Transverse colon (tissue), 4 donors: ENCODE measurements at regions not wholly inside any gene's neighbourhood (a gene's known extent, or its start where the extent isn't known, plus 50 kb on each side); places are given as distances from the start of the nearest gene placed in this dataset.

Experiments
- DNase-seq: peaks from one replicate; pipeline ENCODE4 v3.0.0-alpha.2; 2019
- H3K27ac ChIP-seq, 4 donors: fragments of 200-600 bp; sonication (generic); 2 replicates each; pipeline ENCODE4 v1.5.1; 2016 to 2018; ENCODE audit warnings: inconsistent platforms in 4 of 4
- H3K27me3 ChIP-seq: fragments of 200-600 bp; sonication (generic); 2 replicates; pipeline ENCODE4 v1.5.1; 2017; ENCODE audit warnings: inconsistent platforms
- H3K36me3 ChIP-seq, 4 donors: fragments of 200-600 bp; sonication (generic); 2 replicates each; pipeline ENCODE4 v1.5.1; 2017 to 2019; ENCODE audit warnings: inconsistent platforms in 4 of 4
- H3K4me1 ChIP-seq, 4 donors: fragments of 200-600 bp; sonication (generic); 2 replicates each; pipeline ENCODE4 v1.5.1; 2017 to 2020; ENCODE audit warnings: inconsistent platforms in 4 of 4
- H3K4me3 ChIP-seq, 4 donors: fragments of 200-600 bp; sonication (generic); 1 replicate in 1 of 4; 2 replicates in 3 of 4; pipeline versions ENCODE4 v1.5.1 to v1.6.1; 2017 to 2019; ENCODE audit warnings: inconsistent platforms in 4 of 4
- H3K9me3 ChIP-seq, 2 donors: fragments of 200-600 bp; sonication (generic); 2 replicates each; pipeline ENCODE4 v1.5.1; 2017 to 2019; ENCODE audit warnings: inconsistent platforms in 2 of 2
- CTCF ChIP-seq, 5 experiments: fragments of 200-600 bp in 3 of 5; fragments of 450-650 bp in 2 of 5; sonication (generic) in 3 of 5; IDR thresholded peaks; 1 replicate in 2 of 5; 2 replicates in 3 of 5; pipeline ENCODE4 v1.5.1; 2016 to 2017; ENCODE audit warnings: antibody characterized with exemption in 5 of 5, inconsistent platforms in 3 of 5, mild to moderate bottlenecking in 2 of 5, moderate library complexity in 1 of 5
- EP300 ChIP-seq: sonication (generic); formaldehyde crosslinking; IDR thresholded peaks from one replicate; pipeline ENCODE4 v1.6.1; 2017; ENCODE audit warnings: antibody characterized with exemption, low read depth
- POLR2A ChIP-seq: fragments of 450-650 bp; IDR thresholded peaks from one replicate; pipeline ENCODE4 v1.6.1; 2016; ENCODE audit warnings: antibody characterized with exemption, mild to moderate bottlenecking, moderate library complexity
- POLR2AphosphoS5 ChIP-seq, 3 donors: sonication (generic); formaldehyde crosslinking; IDR thresholded peaks; one replicate each; pipeline ENCODE4 v1.6.1; 2016; ENCODE audit warnings: antibody characterized with exemption in 3 of 3
- WGBS, 2 donors: methylation state at CpG; one replicate each; pipeline ENCODE4 v1.1.5; 2018; ENCODE audit warnings: low coverage in 1 of 2; 5-methylcytosine and 5-hydroxymethylcytosine counted together
- in situ Hi-C, 4 donors: fragments of 200-750 bp; cut with MboI; loops; one replicate each; pipeline versions ENCODE4 v1.15.0 to v1.15.1; 2017; ENCODE audit warnings: low sequenced_read_pairs in 3 of 4, low pct_ligation_motif_present in 1 of 4, low pct_unique_long_range_greater_than_20kb in 1 of 4
- intact Hi-C: fragments of 100-400 bp; cut with DNase I; formaldehyde crosslinking; loops from one replicate; pipeline ENCODE4 v1.15.1; 2023; ENCODE audit warnings: low total_unique reads

GRCh38 chr15:88377509-88377908 lies 89.7 kb downstream of the MRPL46 start:
- TF ChIP-seq POLR2A (no peak), EP300 (no peak), CTCF (IDR thresholded peaks at IDR 0.05) (no peak), POLR2AphosphoS5 (IDR thresholded peaks at IDR 0.05) (no peak)
- no peaks in the 10 kb centered on the region for H3K9me3 ChIP-seq
- no peak for DNase-seq
- no peaks in the 10 kb centered on the region for H3K27me3 ChIP-seq
- H3K36me3 ChIP-seq: no peaks in the 10 kb centered on the region
- in situ Hi-C loops (no loop called here), intact Hi-C loops (no loop called here)
- no peak overlapping the region for H3K27ac ChIP-seq
- WGBS, 2 donors: 79 to 83% methylated on average over 2 of the region's 2 CpGs
- H3K4me1 ChIP-seq: no peaks in the 10 kb centered on the region
- no peak overlapping the region for H3K4me3 ChIP-seq

GRCh38 chr15:88376574-88377174 lies 90.5 kb downstream of the MRPL46 start:
- no peaks in the 10 kb centered on the region for H3K36me3 ChIP-seq
- no peak overlapping the region for H3K27ac ChIP-seq
- in situ Hi-C loops: no loop called here
- no peaks in the 10 kb centered on the region for H3K4me1 ChIP-seq
- H3K4me3 ChIP-seq: no peak overlapping the region
- WGBS, 2 donors: 45 to 62% methylated on average over 2 to 3 of the region's 3 CpGs
- TF ChIP-seq POLR2AphosphoS5 (IDR thresholded peaks at IDR 0.05) (no peak), EP300 (no peak), CTCF (IDR thresholded peaks at IDR 0.05) (no peak), POLR2A (no peak)
- intact Hi-C loops: no loop called here
- no peaks in the 10 kb centered on the region for H3K9me3 ChIP-seq
- no peaks in the 10 kb centered on the region for H3K27me3 ChIP-seq
- no peak for DNase-seq

- no peak overlapping the region for H3K27ac ChIP-seq
- no peak for DNase-seq
- no peaks in the 10 kb centered on the region for H3K36me3 ChIP-seq
- 38 to 45% methylated on average over 4 to 9 of the region's 9 CpGs for WGBS, 2 donors
- H3K4me3 ChIP-seq: no peak overlapping the region
- no peaks in the 10 kb centered on the region for H3K4me1 ChIP-seq
- H3K27me3 ChIP-seq: no peaks in the 10 kb centered on the region
- H3K9me3 ChIP-seq: no peaks in the 10 kb centered on the region
- TF ChIP-seq CTCF (IDR thresholded peaks at IDR 0.05) (no peak), EP300 (no peak), POLR2AphosphoS5 (IDR thresholded peaks at IDR 0.05) (no peak), POLR2A (no peak)
- in situ Hi-C loops (no loop called here), intact Hi-C loops (no loop called here)
Observed at GRCh38 chr15:88375234-88375927, 91.8 kb downstream of the MRPL46 start.

GRCh38 chr15:88365124-88365523 lies 102.1 kb downstream of the MRPL46 start:
- no peak overlapping the region for H3K27ac ChIP-seq
- no peak for TF ChIP-seq POLR2A
- no peak for TF ChIP-seq POLR2AphosphoS5 (IDR thresholded peaks at IDR 0.05)
- no peak for TF ChIP-seq EP300
- no peak for TF ChIP-seq CTCF (IDR thresholded peaks at IDR 0.05)
- H3K36me3 ChIP-seq: no peaks in the 10 kb centered on the region
- WGBS, 2 donors: 64 to 80% methylated on average over 6 to 10 of the region's 10 CpGs
- intact Hi-C loops: no loop called here
- no peaks in the 10 kb centered on the region for H3K27me3 ChIP-seq
- in situ Hi-C loops: no loop called here
- DNase-seq: no peak
- H3K4me3 ChIP-seq: no peak overlapping the region
- no peaks in the 10 kb centered on the region for H3K9me3 ChIP-seq
- no peaks in the 10 kb centered on the region for H3K4me1 ChIP-seq
